Retinal pigment epithelial cell (primary cell): ENCODE measurements at regions not wholly inside any gene's neighbourhood (a gene's known extent, or its start where the extent isn't known, plus 50 kb on each side); places are given as distances from the start of the nearest gene placed in this dataset.

Experiments
- DNase-seq: peaks from one replicate; pipeline ENCODE4 v3.0.0-alpha.2; 2010; ENCODE audit warnings: low read depth
- H3K4me3 ChIP-seq: 2 replicates; pipeline ENCODE4 v1.5.1; 2011; ENCODE audit warnings: mild to moderate bottlenecking, low read length, control low read depth, moderate library complexity
- TF ChIP-seq, protein P1 (sequence below): conservative IDR thresholded peaks from 2 replicates; pipeline ENCODE4 v1.5.1; 2011; ENCODE audit warnings: low read depth, low read length, control low read depth, inconsistent platforms

DNA sequence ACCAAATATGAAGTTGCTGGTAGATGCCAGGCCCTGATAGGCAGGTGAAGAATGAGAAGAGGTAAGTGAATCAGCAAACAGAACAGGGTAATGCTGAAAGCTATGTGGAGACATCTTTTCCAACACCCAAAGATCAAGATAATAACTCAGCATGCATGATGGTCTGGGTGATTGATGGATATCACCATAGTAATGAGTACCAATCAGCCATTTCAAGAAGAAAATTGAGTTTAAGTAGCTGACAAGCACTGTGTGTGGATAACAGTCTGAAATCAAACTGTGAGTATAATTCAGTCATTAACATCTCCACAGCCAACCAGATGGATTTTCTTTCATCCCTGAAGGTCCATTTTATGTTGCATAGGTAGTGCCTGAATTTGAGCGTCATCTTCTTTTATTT is 289.6 kb upstream of the SMIM31 start:
- TF ChIP-seq, protein P1, sequence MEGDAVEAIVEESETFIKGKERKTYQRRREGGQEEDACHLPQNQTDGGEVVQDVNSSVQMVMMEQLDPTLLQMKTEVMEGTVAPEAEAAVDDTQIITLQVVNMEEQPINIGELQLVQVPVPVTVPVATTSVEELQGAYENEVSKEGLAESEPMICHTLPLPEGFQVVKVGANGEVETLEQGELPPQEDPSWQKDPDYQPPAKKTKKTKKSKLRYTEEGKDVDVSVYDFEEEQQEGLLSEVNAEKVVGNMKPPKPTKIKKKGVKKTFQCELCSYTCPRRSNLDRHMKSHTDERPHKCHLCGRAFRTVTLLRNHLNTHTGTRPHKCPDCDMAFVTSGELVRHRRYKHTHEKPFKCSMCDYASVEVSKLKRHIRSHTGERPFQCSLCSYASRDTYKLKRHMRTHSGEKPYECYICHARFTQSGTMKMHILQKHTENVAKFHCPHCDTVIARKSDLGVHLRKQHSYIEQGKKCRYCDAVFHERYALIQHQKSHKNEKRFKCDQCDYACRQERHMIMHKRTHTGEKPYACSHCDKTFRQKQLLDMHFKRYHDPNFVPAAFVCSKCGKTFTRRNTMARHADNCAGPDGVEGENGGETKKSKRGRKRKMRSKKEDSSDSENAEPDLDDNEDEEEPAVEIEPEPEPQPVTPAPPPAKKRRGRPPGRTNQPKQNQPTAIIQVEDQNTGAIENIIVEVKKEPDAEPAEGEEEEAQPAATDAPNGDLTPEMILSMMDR = no peak
- H3K4me3 ChIP-seq = no peak overlapping the region

GRCh38 chr4:164467493-164467892 is 286.4 kb upstream of the SMIM31 start:
- H3K4me3 ChIP-seq = no peak overlapping the region
- DNase-seq = no peak
- TF ChIP-seq, protein P1 = no peak

More for the DNA sequence above, 289.6 kb upstream of the SMIM31 start:
- no peak for DNase-seq

DNA sequence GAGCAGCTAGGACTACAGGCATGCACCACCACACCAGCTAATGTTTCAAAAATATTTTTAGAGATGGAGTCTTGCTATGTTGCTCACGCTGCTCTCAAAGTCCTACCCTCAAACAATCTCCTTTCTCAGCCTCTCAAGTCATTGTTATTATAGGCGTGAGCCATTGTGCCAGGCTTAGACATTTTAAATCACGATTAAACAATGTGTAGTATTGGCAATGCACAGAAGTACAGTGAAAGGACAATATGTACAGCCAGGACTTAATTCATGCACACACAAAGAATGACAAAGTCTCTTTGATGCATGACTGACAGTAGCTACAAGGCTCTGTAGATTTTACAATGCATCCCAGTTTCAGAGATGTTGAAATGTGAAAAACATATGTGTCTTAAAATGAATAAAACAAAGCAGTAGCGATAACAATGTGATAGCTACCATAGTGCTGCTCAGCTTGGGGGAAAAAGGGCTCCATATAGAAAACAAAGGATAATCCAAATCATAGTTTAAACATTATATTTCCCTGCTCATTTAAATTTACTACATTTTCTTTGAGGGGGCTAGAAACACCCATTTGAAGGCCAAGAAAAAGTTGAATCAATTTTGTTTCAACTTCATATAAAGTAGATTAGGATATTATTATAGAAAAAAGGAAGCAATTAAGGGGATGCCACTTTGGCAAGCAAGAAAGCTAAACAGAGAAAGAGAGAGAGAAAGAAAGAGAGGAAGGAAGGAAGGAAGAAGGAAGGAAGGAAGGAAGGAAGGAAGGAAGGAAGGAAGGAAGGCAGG is 272.4 kb upstream of the SMIM31 start:
- TF ChIP-seq, protein P1 = no peak
- no peak for DNase-seq
- no peak overlapping the region for H3K4me3 ChIP-seq

- DNase-seq = no peak
These were observed 271.9 kb upstream of the SMIM31 start for GRCh38 chr4:164482092-164482404.

DNA sequence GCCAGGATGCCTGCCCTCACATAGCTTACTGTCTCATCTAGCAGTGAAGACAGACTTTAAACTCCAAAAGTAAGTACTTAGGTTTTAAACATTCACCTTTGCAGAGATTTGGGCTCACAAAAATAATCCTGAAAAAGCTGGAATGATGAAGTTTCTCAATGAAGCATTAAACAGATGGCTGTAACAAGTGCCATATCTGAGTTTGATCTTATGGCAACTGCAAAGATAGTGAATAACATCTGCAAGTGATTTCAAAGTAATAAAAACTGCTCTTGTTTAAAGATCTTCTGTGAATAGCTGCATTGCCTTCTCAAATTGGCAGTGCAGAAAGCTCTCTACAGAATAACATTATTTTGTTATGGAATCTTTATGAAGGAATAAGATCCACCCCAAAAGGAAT is 271.2 kb upstream of the SMIM31 start:
- TF ChIP-seq, protein P1 = no peak
- no peak overlapping the region for H3K4me3 ChIP-seq
- DNase-seq = no peak

More at GRCh38 chr4:164482092-164482404, 271.9 kb upstream of the SMIM31 start:
- H3K4me3 ChIP-seq = no peak overlapping the region
- TF ChIP-seq, protein P1 = no peak

- H3K4me3 ChIP-seq = no peak overlapping the region
- no peak for DNase-seq
- TF ChIP-seq, protein P1 = no peak
These were observed 270.2 kb upstream of the SMIM31 start for GRCh38 chr4:164483711-164484110.

DNA sequence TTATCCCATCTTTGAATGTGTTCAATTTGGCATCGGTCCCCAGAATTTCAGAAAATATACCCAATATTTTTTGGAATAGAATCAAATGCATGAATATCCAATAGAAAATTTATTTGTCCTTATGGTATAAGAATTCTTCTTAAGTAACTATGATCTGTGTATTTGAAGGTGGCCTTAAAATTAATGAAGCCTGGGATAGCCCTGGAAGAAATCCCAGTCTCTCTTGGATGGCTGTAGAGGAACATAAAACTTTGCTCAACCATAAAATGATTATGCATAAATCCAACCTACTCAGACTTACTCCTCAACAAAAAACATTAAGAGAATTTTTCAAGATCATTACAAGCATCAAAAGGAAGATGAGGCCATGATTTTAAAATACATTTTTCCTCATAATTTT is 269.4 kb upstream of the SMIM31 start:
- TF ChIP-seq, protein P1 = no peak
- no peak for DNase-seq
- no peak overlapping the region for H3K4me3 ChIP-seq
